SK-N-SH (cell line): ENCODE measurements at regions not wholly inside any gene's neighbourhood (a gene's known extent, or its start where the extent isn't known, plus 50 kb on each side); places are given as distances from the start of the nearest gene placed in this dataset.

ENCODE experiments used
- CTCF ChIA-PET: fragments of 300-600, 350-600 bp; formaldehyde crosslinking; extraction: SDS; loops from one replicate; lab custom pipeline; 2021; lab: Yijun Ruan, JAX
- POLR2A ChIA-PET: fragments of 350-600 bp; sonication (Branson Sonifier 250); formaldehyde crosslinking; extraction: SDS; loops from one replicate; lab custom pipeline; 2020; ENCODE audit warnings: antibody characterized with exemption, inconsistent platforms; lab: Yijun Ruan, JAX
- DNase-seq: peaks from one replicate; pipeline ENCODE4 v3.0.0; 2012
- H2AFZ ChIP-seq: fragments of 200-600 bp; sonication (generic); 2 replicates; pipeline ENCODE4 v1.8.1; 2016; ENCODE audit warnings: antibody characterized with exemption, mild to moderate bottlenecking, low read depth
- H3F3A ChIP-seq: fragments of 200-600 bp; sonication (generic); replicated peaks from 2 replicates; pipeline ENCODE3; 2016; ENCODE audit warnings: antibody characterized with exemption, mild to moderate bottlenecking; ENCODE audit not compliant: insufficient read depth
- H3K27ac ChIP-seq, 2 experiments: fragments of 200-500 bp in 1 of 2; fragments of 200-600 bp in 1 of 2; sonication (Bioruptor generic) in 1 of 2; sonication (generic), shearing (Covaris generic) in 1 of 2; 2 replicates each; pipeline versions ENCODE4 v1.5.1 to v1.6.1; 2014 to 2016; ENCODE audit warnings: low read depth in 2 of 2, inconsistent platforms in 1 of 2, low read length in 1 of 2, mild to moderate bottlenecking in 1 of 2, mixed read lengths in 1 of 2
- H3K27me3 ChIP-seq: fragments of 200-600 bp; sonication (generic), shearing (Covaris generic); 2 replicates; pipeline ENCODE4 v1.6.1; 2016; ENCODE audit warnings: mixed run types; ENCODE audit not compliant: insufficient read depth
- H3K36me3 ChIP-seq, 2 experiments: fragments of 200-500 bp in 1 of 2; fragments of 200-600 bp in 1 of 2; sonication (Bioruptor generic) in 1 of 2; sonication (generic) in 1 of 2; replicated peaks in 1 of 2; 2 replicates each; pipeline versions ENCODE3 to v1.5.1; 2014 to 2016; ENCODE audit warnings: low read length in 1 of 2, mild to moderate bottlenecking in 1 of 2; ENCODE audit not compliant: insufficient read depth in 2 of 2, control insufficient read depth in 1 of 2
- H3K4me1 ChIP-seq, 2 experiments: fragments of 200-500 bp in 1 of 2; fragments of 200-600 bp in 1 of 2; sonication (Bioruptor generic) in 1 of 2; sonication (generic), shearing (Covaris generic) in 1 of 2; 2 replicates each; pipeline versions ENCODE4 v1.5.1 to v1.6.1; 2014 to 2016; ENCODE audit warnings: low read depth in 1 of 2, low read length in 1 of 2, mixed run types in 1 of 2; ENCODE audit not compliant: insufficient read depth in 2 of 2, control insufficient read depth in 1 of 2
- H3K4me2 ChIP-seq: fragments of 200-600 bp; sonication (generic), shearing (Covaris generic); 2 replicates; pipeline ENCODE4 v1.6.1; 2017; ENCODE audit warnings: mixed run types
- H3K4me3 ChIP-seq, 2 experiments: fragments of 200-500 bp in 1 of 2; fragments of 200-600 bp in 1 of 2; sonication (Bioruptor generic) in 1 of 2; sonication (generic), shearing (Covaris generic) in 1 of 2; 2 replicates each; pipeline versions ENCODE4 v1.5.1 to v1.8.1; 2014 to 2016; ENCODE audit warnings: low read depth in 2 of 2, inconsistent platforms in 1 of 2, low read length in 1 of 2, mild to moderate bottlenecking in 1 of 2, mixed read lengths in 1 of 2, moderate library complexity in 1 of 2
- H3K79me2 ChIP-seq: fragments of 200-600 bp; sonication (generic); 2 replicates; pipeline ENCODE4 v1.8.1; 2017; ENCODE audit warnings: mild to moderate bottlenecking; ENCODE audit not compliant: insufficient read depth
- H3K9ac ChIP-seq: fragments of 200-600 bp; sonication (generic); 2 replicates; pipeline ENCODE4 v1.6.1; 2017; ENCODE audit warnings: mixed run types
- H3K9me2 ChIP-seq: fragments of 200-600 bp; sonication (generic); 2 replicates; pipeline ENCODE4 v1.6.1; 2017; ENCODE audit warnings: mixed run types
- H3K9me3 ChIP-seq: fragments of 200-600 bp; sonication (generic); 2 replicates; pipeline ENCODE4 v1.6.1; 2017; ENCODE audit warnings: mixed run types, mild to moderate bottlenecking, moderate library complexity
- H4K20me1 ChIP-seq: fragments of 200-600 bp; sonication (generic); 2 replicates; pipeline ENCODE4 v1.6.1; 2017; ENCODE audit warnings: mild to moderate bottlenecking, mixed run types; ENCODE audit not compliant: insufficient read depth
- ELF1 ChIP-seq: IDR thresholded peaks from 2 replicates; pipeline ENCODE4 v1.4.0; 2012
- EP300 ChIP-seq, 2 experiments: IDR thresholded peaks; 2 replicates each; pipeline versions ENCODE4 v1.4.0 to v1.6.1; 2012; ENCODE audit warnings: borderline replicate concordance in 1 of 2, low read depth in 1 of 2, low read length in 1 of 2
- MAX ChIP-seq: IDR thresholded peaks from 2 replicates; pipeline ENCODE4 v1.4.0; 2012; ENCODE audit warnings: low read depth
- MEF2A ChIP-seq: IDR thresholded peaks from 2 replicates; pipeline ENCODE4 v1.4.0; 2012; ENCODE audit warnings: low read depth, borderline replicate concordance
- PBX3 ChIP-seq: IDR thresholded peaks from 2 replicates; pipeline ENCODE4; 2012
- POLR2AphosphoS5 ChIP-seq: IDR thresholded peaks from 2 replicates; pipeline ENCODE4 v1.6.1; 2012; ENCODE audit warnings: low read depth, low read length
- RCOR1 ChIP-seq: fragments of 150-350 bp; IDR thresholded peaks from 2 replicates; pipeline ENCODE4 v1.6.1; 2017; ENCODE audit warnings: antibody characterized with exemption, low read length
- SMC3 ChIP-seq: IDR thresholded peaks from 2 replicates; pipeline ENCODE4 v1.6.1; 2012; ENCODE audit warnings: low read depth, low read length, improper control_type of control experiment
- TAF1 ChIP-seq: IDR thresholded peaks from 2 replicates; pipeline ENCODE4 v1.6.1; 2012; ENCODE audit warnings: low read depth, mild to moderate bottlenecking, low read length, moderate library complexity, borderline replicate concordance
- TCF12 ChIP-seq: IDR thresholded peaks from 2 replicates; pipeline ENCODE4 v1.4.0; 2012
- USF1 ChIP-seq: IDR thresholded peaks from 2 replicates; pipeline ENCODE4 v1.4.0; 2012; ENCODE audit warnings: low read depth, borderline replicate concordance
- WGBS: methylation state at CpG from one replicate; pipeline ENCODE4 v1.1.6; 2017; ENCODE audit warnings: low lambda C conversion rate; 5-methylcytosine and 5-hydroxymethylcytosine counted together
- TF ChIP-seq, protein P1 (sequence below): fragments of 150-350 bp; IDR thresholded peaks from 2 replicates; pipeline ENCODE4 v1.6.1; 2017; ENCODE audit warnings: antibody characterized with exemption, low read length, low read depth, borderline replicate concordance
- TF ChIP-seq, protein P2 (sequence below): IDR thresholded peaks from 2 replicates; pipeline ENCODE4 v1.4.0; 2012; ENCODE audit warnings: low read depth, borderline replicate concordance

DNA sequence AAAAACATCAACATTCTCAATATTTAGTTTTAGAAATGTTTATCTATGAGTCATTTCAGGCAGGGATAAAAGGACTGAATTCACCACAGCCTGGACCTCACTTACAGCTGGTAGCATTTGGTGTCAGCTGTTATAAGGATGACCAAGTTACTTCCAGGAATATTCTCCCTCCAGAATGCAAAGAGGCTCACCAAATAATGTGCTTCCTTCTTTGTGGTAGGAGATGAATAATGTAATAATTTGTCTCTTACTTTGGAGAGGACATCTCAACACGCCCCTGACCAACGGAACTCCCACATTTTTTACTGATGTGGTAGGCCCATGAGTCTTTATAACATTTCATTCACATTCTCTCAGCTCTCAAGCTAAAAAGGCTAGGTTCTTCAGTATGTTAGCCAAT is 825.9 kb upstream of the GRAMD2B start:
- H3K79me2 ChIP-seq = no peaks in the 10 kb centered on the region
- H4K20me1 ChIP-seq = no peaks in the 10 kb centered on the region
- 71% methylated on average over 2 of the region's 2 CpGs for WGBS
- no peak overlapping the region for H3K4me3 ChIP-seq
- DNase-seq = no peak
- no peaks in the 10 kb centered on the region for H3K9me3 ChIP-seq
- H3F3A ChIP-seq = no peaks in the 10 kb centered on the region
- H3K27ac ChIP-seq = no peak overlapping the region
- no peak overlapping the region for H2AFZ ChIP-seq
- TF ChIP-seq ELF1 (no peak), MEF2A (no peak), SMC3 (no peak)
- ChIA-PET CTCF (interaction anchor here (0.7 to 1.2 kb wide), 2 partner anchors 21 to 31 kb away, joined by 3 to 4 read pairs; no protein-coding TSS in a partner anchor), POLR2A (no interaction called here)
- H3K9ac ChIP-seq = no peak overlapping the region
- H3K27me3 ChIP-seq = no peaks in the 10 kb centered on the region
- no peaks in the 10 kb centered on the region for H3K4me1 ChIP-seq
- H3K4me2 ChIP-seq = no peak overlapping the region
- no peaks in the 10 kb centered on the region for H3K36me3 ChIP-seq
- no peaks in the 10 kb centered on the region for H3K9me2 ChIP-seq

- no peaks in the 10 kb centered on the region for H4K20me1 ChIP-seq
- no peaks in the 10 kb centered on the region for H3K79me2 ChIP-seq
- no peaks in the 10 kb centered on the region for H3K9me2 ChIP-seq
- H3K4me2 ChIP-seq = no peak overlapping the region
- H3F3A ChIP-seq = no peaks in the 10 kb centered on the region
- no peak overlapping the region for H2AFZ ChIP-seq
- CTCF ChIA-PET = no interaction called here
- TF ChIP-seq EP300 (IDR thresholded peaks at IDR 0.05; ENCODE audit: borderline replicate concordance in 1 of 2, low read depth in 1 of 2, low read length in 1 of 2) = no peak
- TF ChIP-seq, protein P1, sequence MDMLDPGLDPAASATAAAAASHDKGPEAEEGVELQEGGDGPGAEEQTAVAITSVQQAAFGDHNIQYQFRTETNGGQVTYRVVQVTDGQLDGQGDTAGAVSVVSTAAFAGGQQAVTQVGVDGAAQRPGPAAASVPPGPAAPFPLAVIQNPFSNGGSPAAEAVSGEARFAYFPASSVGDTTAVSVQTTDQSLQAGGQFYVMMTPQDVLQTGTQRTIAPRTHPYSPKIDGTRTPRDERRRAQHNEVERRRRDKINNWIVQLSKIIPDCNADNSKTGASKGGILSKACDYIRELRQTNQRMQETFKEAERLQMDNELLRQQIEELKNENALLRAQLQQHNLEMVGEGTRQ = no peak
- no peak for TF ChIP-seq MAX
- no peak for TF ChIP-seq RCOR1
- TF ChIP-seq, protein P2, sequence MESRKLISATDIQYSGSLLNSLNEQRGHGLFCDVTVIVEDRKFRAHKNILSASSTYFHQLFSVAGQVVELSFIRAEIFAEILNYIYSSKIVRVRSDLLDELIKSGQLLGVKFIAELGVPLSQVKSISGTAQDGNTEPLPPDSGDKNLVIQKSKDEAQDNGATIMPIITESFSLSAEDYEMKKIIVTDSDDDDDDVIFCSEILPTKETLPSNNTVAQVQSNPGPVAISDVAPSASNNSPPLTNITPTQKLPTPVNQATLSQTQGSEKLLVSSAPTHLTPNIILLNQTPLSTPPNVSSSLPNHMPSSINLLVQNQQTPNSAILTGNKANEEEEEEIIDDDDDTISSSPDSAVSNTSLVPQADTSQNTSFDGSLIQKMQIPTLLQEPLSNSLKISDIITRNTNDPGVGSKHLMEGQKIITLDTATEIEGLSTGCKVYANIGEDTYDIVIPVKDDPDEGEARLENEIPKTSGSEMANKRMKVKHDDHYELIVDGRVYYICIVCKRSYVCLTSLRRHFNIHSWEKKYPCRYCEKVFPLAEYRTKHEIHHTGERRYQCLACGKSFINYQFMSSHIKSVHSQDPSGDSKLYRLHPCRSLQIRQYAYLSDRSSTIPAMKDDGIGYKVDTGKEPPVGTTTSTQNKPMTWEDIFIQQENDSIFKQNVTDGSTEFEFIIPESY = no peak
- no peak for TF ChIP-seq TAF1
- TF ChIP-seq TCF12 = no peak
- TF ChIP-seq USF1 = no peak
- no peak for TF ChIP-seq POLR2AphosphoS5
- no peak for TF ChIP-seq ELF1
- TF ChIP-seq PBX3 = no peak
- no peaks in the 10 kb centered on the region for H3K4me1 ChIP-seq
- H3K4me3 ChIP-seq = no peak overlapping the region
- no peak for DNase-seq
- no peak overlapping the region for H3K27ac ChIP-seq
- no peaks in the 10 kb centered on the region for H3K27me3 ChIP-seq
- no peaks in the 10 kb centered on the region for H3K36me3 ChIP-seq
- WGBS = 83% methylated on average over 1 of the region's 1 CpG
- no peak overlapping the region for H3K9ac ChIP-seq
- no peaks in the 10 kb centered on the region for H3K9me3 ChIP-seq
- POLR2A ChIA-PET = no interaction called here
These were observed 822.6 kb upstream of the GRAMD2B start for GRCh38 chr5:125600559-125600958.
